SH-SY5Y (cell line): ENCODE measurements at regions not wholly inside any gene's neighbourhood (a gene's known extent, or its start where the extent isn't known, plus 50 kb on each side); places are given as distances from the start of the nearest gene placed in this dataset.

Source experiments
- GATA2 ChIP-seq: IDR thresholded peaks from 2 replicates; pipeline ENCODE4 v1.6.1; 2011; ENCODE audit warnings: mild to moderate bottlenecking, low read depth, low read length
- GATA3 ChIP-seq: IDR thresholded peaks from 2 replicates; pipeline ENCODE4 v1.6.1; 2011; ENCODE audit warnings: low read depth, mild to moderate bottlenecking, low read length, moderate library complexity

- TF ChIP-seq GATA2 (peak; percentile 94), GATA3 (peak; percentile 90)
These were observed 639.8 kb upstream of the FZD8 start for GRCh38 chr10:36281831-36282331.
